ENCODE measurements at regions not wholly inside any gene's neighbourhood (a gene's known extent, or its start where the extent isn't known, plus 50 kb on each side); places are given as distances from the start of the nearest gene placed in this dataset.

DNA sequence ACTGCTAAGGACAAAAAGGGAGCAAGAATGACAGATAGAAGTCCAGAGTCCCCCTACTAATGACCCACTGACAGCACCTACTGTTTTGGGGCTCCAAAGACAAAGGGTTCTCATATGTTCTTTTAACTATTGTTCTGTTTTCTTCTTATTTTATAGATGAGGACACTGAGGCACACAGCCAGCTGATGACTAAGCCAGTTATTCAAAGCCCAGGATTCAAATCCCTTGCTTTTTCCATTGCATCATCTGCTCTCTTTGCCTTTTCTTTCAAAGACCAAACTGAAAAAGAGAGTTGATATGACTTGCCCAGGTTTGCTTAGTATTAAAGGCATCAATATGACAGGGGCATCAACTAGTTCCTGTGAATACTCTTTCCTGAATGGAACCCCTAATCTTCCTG lies 299.8 kb downstream of the LRATD1 start:
- TF ChIP-seq RBBP5 (IDR thresholded peaks at IDR 0.05; ENCODE audit: borderline replicate concordance, low read depth, low read length): no peak
- no peak for TF ChIP-seq BACH1 (IDR thresholded peaks at IDR 0.05; ENCODE audit: low read length)
- TF ChIP-seq CBX5 (IDR thresholded peaks at IDR 0.05; ENCODE audit: low read depth, low read length): no peak
- no peak for TF ChIP-seq SRF (IDR thresholded peaks at IDR 0.05; ENCODE audit: low read depth, low read length)
- no peak for TF ChIP-seq ZNF274 (IDR thresholded peaks at IDR 0.05; ENCODE audit: borderline replicate concordance, extremely low read depth, low read length)
- no peak for TF ChIP-seq EZH2 (IDR thresholded peaks at IDR 0.05; ENCODE audit: low read depth, low read length, severe bottlenecking)
- no peak for TF ChIP-seq YY1 (IDR thresholded peaks at IDR 0.05; ENCODE audit: low read depth, low read length)
- TF ChIP-seq, protein P1, sequence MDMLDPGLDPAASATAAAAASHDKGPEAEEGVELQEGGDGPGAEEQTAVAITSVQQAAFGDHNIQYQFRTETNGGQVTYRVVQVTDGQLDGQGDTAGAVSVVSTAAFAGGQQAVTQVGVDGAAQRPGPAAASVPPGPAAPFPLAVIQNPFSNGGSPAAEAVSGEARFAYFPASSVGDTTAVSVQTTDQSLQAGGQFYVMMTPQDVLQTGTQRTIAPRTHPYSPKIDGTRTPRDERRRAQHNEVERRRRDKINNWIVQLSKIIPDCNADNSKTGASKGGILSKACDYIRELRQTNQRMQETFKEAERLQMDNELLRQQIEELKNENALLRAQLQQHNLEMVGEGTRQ (IDR thresholded peaks at IDR 0.05; ENCODE audit: low read length): no peak
- no peak for TF ChIP-seq CHD1 (IDR thresholded peaks at IDR 0.05; ENCODE audit: low read depth, low read length)
- DNase-seq (ENCODE audit: low read depth in 1 of 2, low spot score in 2 of 2): no peak
- Histone ChIP-seq H3K4me3 (ENCODE audit: extremely low read depth in 1 of 4, insufficient read depth in 2 of 4, low read depth in 3 of 4, low read length in 4 of 4) (no peak overlapping the region), H4K8ac (ENCODE audit: extremely low read depth, insufficient read depth, low read length) (no peak overlapping the region), H3K9ac (replicated peaks in 1 of 4; ENCODE audit: extremely low read depth in 1 of 4, low read depth in 3 of 4, low read length in 3 of 4) (no peak overlapping the region), H2BK12ac (ENCODE audit: low read depth, low read length) (no peak overlapping the region), H3K14ac (ENCODE audit: insufficient read length) (no peak overlapping the region), H4K91ac (replicated peaks; ENCODE audit: insufficient read length, low read length) (no peak overlapping the region), H3K79me2 (ENCODE audit: control insufficient read depth in 1 of 2, insufficient read depth in 2 of 2, low read length in 2 of 2) (no peaks in the 10 kb centered on the region), H2BK120ac (replicated peaks; ENCODE audit: low read depth, low read length) (no peak overlapping the region), H3K36me3 (ENCODE audit: control insufficient read depth in 2 of 4, insufficient read depth in 4 of 4, low read length in 3 of 4) (no peaks in the 10 kb centered on the region), H3K4me1 (replicated peaks in 1 of 4; ENCODE audit: control insufficient read depth in 3 of 4, insufficient read depth in 4 of 4, low read length in 3 of 4) (no peaks in the 10 kb centered on the region), H3K9me3 (ENCODE audit: insufficient read depth in 2 of 2, low read depth in 1 of 2, low read length in 1 of 2) (no peaks in the 10 kb centered on the region), H3K27me3 (replicated peaks in 1 of 4; ENCODE audit: control insufficient read depth in 3 of 4, extremely low read depth in 1 of 4, insufficient read depth in 3 of 4, low read length in 3 of 4) (no peaks in the 10 kb centered on the region), H3K18ac (ENCODE audit: extremely low read depth, low read length) (no peak overlapping the region), H3K23me2 (ENCODE audit: low read depth, low read length) (no peaks in the 10 kb centered on the region), H2BK5ac (ENCODE audit: low read depth, low read length) (no peak overlapping the region), H2BK15ac (ENCODE audit: low read length) (no peak overlapping the region), H4K5ac (ENCODE audit: insufficient read length, low read depth, low read length) (no peak overlapping the region), H3K4me2 (ENCODE audit: insufficient read depth in 1 of 2, low read depth in 2 of 2, low read length in 2 of 2) (no peak overlapping the region), H4K20me1 (replicated peaks in 1 of 2; ENCODE audit: control insufficient read depth in 1 of 2, insufficient read depth in 2 of 2, low read length in 2 of 2) (no peaks in the 10 kb centered on the region), H3K23ac (ENCODE audit: insufficient read length) (no peak overlapping the region), H2AFZ (ENCODE audit: low read length) (0 out of 2 replicates have a peak overlapping the region, but pooled peaks have one; percentile 1), H3K4ac (replicated peaks; ENCODE audit: insufficient read length, low read depth, low read length) (no peak overlapping the region), H2BK20ac (ENCODE audit: low read length) (no peak overlapping the region), H3K27ac (ENCODE audit: low read depth, low read length) (no peak overlapping the region), H2AK5ac (ENCODE audit: low read depth, low read length) (no peak overlapping the region), H3K79me1 (ENCODE audit: low read depth, low read length) (no peaks in the 10 kb centered on the region), H3K56ac (replicated peaks; ENCODE audit: insufficient read length, low read depth, low read length) (no peak overlapping the region)
- no peak for FAIRE-seq
- CTCF ChIA-PET (ENCODE audit: partially characterized antibody): interaction anchor here (0.6 to 1.7 kb wide), 2 partner anchors 13 to 528 kb away, joined by 3 to 5 read pairs; no protein-coding TSS in a partner anchor
- POLR2A ChIA-PET (ENCODE audit: partially characterized antibody): no interaction called here
